KMS-11 (cell line): ENCODE measurements at regions not wholly inside any gene's neighbourhood (a gene's known extent, or its start where the extent isn't known, plus 50 kb on each side); places are given as distances from the start of the nearest gene placed in this dataset.

ENCODE experiments used
- H2AFZ ChIP-seq: fragments of 200-600 bp; sonication (generic); 2 replicates; pipeline ENCODE4 v1.6.1; 2016; ENCODE audit warnings: antibody characterized with exemption, mixed run types, low read depth
- H3K27ac ChIP-seq: fragments of 200-600 bp; sonication (generic); 2 replicates; pipeline ENCODE4 v1.6.1; 2016; ENCODE audit warnings: mild to moderate bottlenecking, mixed run types
- H3K27me3 ChIP-seq: fragments of 200-600 bp; sonication (generic); 2 replicates; pipeline ENCODE4 v1.6.1; 2017; ENCODE audit warnings: mild to moderate bottlenecking, low read depth, mixed run types, moderate library complexity; ENCODE audit not compliant: insufficient read depth
- H3K36me3 ChIP-seq: fragments of 200-600 bp; sonication (generic); 2 replicates; pipeline ENCODE4 v1.6.1; 2017; ENCODE audit warnings: mild to moderate bottlenecking, mixed run types; ENCODE audit not compliant: insufficient read depth
- H3K4me1 ChIP-seq: fragments of 200-600 bp; sonication (generic); 2 replicates; pipeline ENCODE4 v1.6.1; 2016; ENCODE audit warnings: mild to moderate bottlenecking, low read depth, mixed run types; ENCODE audit not compliant: poor library complexity, severe bottlenecking
- H3K4me2 ChIP-seq: fragments of 200-600 bp; sonication (generic); 2 replicates; pipeline ENCODE4 v1.7.0; 2016; ENCODE audit warnings: mild to moderate bottlenecking, mixed run types
- H3K4me3 ChIP-seq: fragments of 200-600 bp; sonication (generic); IDR thresholded peaks from 2 replicates; pipeline ENCODE4 v1.6.1; 2017; ENCODE audit warnings: low read depth, low read length, mixed read lengths; ENCODE audit not compliant: insufficient read depth
- H3K79me2 ChIP-seq: fragments of 200-600 bp; sonication (generic); 2 replicates; pipeline ENCODE4 v1.6.1; 2016; ENCODE audit warnings: low read depth, mixed run types; ENCODE audit not compliant: insufficient read depth
- H3K9ac ChIP-seq: fragments of 200-600 bp; sonication (generic); 2 replicates; pipeline ENCODE4 v1.6.1; 2016; ENCODE audit warnings: mild to moderate bottlenecking, mixed run types
- H4K20me1 ChIP-seq: fragments of 200-600 bp; sonication (generic); 2 replicates; pipeline ENCODE4 v1.6.1; 2016; ENCODE audit warnings: mild to moderate bottlenecking, mixed run types; ENCODE audit not compliant: insufficient read depth
- CTCF ChIP-seq: fragments of 200-600 bp; sonication (generic); conservative IDR thresholded peaks from 2 replicates; pipeline ENCODE4 v1.6.1; 2017; ENCODE audit warnings: low read depth, mild to moderate bottlenecking, antibody characterized with exemption, low read length, moderate library complexity, mixed read lengths

GRCh38 chr5:114700823-114701222 is 339.0 kb downstream of the KCNN2 start:
- H3K79me2 ChIP-seq: no peaks in the 10 kb centered on the region
- H3K36me3 ChIP-seq: no peaks in the 10 kb centered on the region
- H4K20me1 ChIP-seq: no peaks in the 10 kb centered on the region
- H3K4me1 ChIP-seq: no peaks in the 10 kb centered on the region
- no peaks in the 10 kb centered on the region for H3K27me3 ChIP-seq
- no peak overlapping the region for H3K4me3 ChIP-seq
- no peak overlapping the region for H3K4me2 ChIP-seq
- TF ChIP-seq CTCF: no peak
- H3K9ac ChIP-seq: no peak overlapping the region
- H3K27ac ChIP-seq: no peak overlapping the region
- no peak overlapping the region for H2AFZ ChIP-seq

GRCh38 chr5:114695292-114695904 is 333.5 kb downstream of the KCNN2 start:
- no peaks in the 10 kb centered on the region for H4K20me1 ChIP-seq
- H2AFZ ChIP-seq: no peak overlapping the region
- H3K27ac ChIP-seq: no peak overlapping the region
- TF ChIP-seq CTCF: no peak
- no peaks in the 10 kb centered on the region for H3K79me2 ChIP-seq
- H3K4me1 ChIP-seq: no peaks in the 10 kb centered on the region
- no peak overlapping the region for H3K9ac ChIP-seq
- H3K27me3 ChIP-seq: no peaks in the 10 kb centered on the region
- no peaks in the 10 kb centered on the region for H3K36me3 ChIP-seq
- no peak overlapping the region for H3K4me2 ChIP-seq
- H3K4me3 ChIP-seq: no peak overlapping the region

GRCh38 chr5:114686356-114686755 is 324.5 kb downstream of the KCNN2 start:
- Histone ChIP-seq H3K4me2 (no peak overlapping the region), H3K79me2 (no peaks in the 10 kb centered on the region), H4K20me1 (no peaks in the 10 kb centered on the region), H3K4me1 (no peaks in the 10 kb centered on the region), H3K36me3 (no peaks in the 10 kb centered on the region), H2AFZ (no peak overlapping the region), H3K4me3 (no peak overlapping the region), H3K9ac (no peak overlapping the region), H3K27ac (no peak overlapping the region), H3K27me3 (no peaks in the 10 kb centered on the region)
- TF ChIP-seq CTCF: no peak

- H3K4me2 ChIP-seq: no peak overlapping the region
- no peaks in the 10 kb centered on the region for H3K36me3 ChIP-seq
- no peaks in the 10 kb centered on the region for H4K20me1 ChIP-seq
- H3K4me3 ChIP-seq: no peak overlapping the region
- H3K79me2 ChIP-seq: no peaks in the 10 kb centered on the region
- no peaks in the 10 kb centered on the region for H3K4me1 ChIP-seq
- TF ChIP-seq CTCF: no peak
- no peak overlapping the region for H3K9ac ChIP-seq
- no peaks in the 10 kb centered on the region for H3K27me3 ChIP-seq
- no peak overlapping the region for H2AFZ ChIP-seq
- H3K27ac ChIP-seq: no peak overlapping the region
These were observed 316.9 kb downstream of the KCNN2 start for GRCh38 chr5:114678778-114679177.
